ENCODE measurements at regions not wholly inside any gene's neighbourhood (a gene's known extent, or its start where the extent isn't known, plus 50 kb on each side); places are given as distances from the start of the nearest gene placed in this dataset.

- TF ChIP-seq EHMT2 (IDR thresholded peaks at IDR 0.05) = no peak
- no peak for TF ChIP-seq CAMTA2 (CRISPR knock-in tag; conservative IDR thresholded peaks at IDR 0.05)
- TF ChIP-seq NR0B1 (IDR thresholded peaks at IDR 0.05; ENCODE audit: partially characterized antibody) = no peak
- TF ChIP-seq CHCHD3 (CRISPR knock-in tag; IDR thresholded peaks at IDR 0.05) = no peak
- TF ChIP-seq HEY1 (CRISPR knock-in tag; IDR thresholded peaks at IDR 0.05; ENCODE audit: borderline replicate concordance) = no peak
- no peak for TF ChIP-seq ZNF124 (CRISPR knock-in tag; IDR thresholded peaks at IDR 0.05)
- TF ChIP-seq CUX1 (CRISPR knock-in tag; IDR thresholded peaks at IDR 0.05) = no peak
These were observed 739.0 kb upstream of the NECTIN3 start (continued) for GRCh38 chr3:110332629-110333028.

Measured in K562 (cell line).